ENCODE measurements at regions not wholly inside any gene's neighbourhood (a gene's known extent, or its start where the extent isn't known, plus 50 kb on each side); places are given as distances from the start of the nearest gene placed in this dataset.

DNA sequence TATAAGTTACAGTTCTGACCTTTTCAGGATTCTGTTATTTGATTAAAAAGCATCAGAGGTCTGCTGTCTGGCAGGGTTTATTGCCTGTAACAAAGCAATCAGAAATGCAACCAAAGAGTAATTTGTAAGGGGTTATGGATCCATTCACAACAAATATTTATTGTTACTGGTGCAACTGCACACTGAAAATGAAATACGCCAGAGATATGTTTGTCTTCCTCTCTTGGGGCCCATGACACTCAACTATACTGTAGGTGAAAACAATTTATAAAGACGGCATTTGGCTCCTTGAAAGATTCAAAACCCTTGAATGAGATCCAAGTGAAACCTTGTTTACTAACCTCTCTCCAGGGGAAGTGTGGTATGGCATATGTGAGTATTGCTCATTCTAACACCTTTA, 452.2 kb downstream of the MBD2 start:
- Histone ChIP-seq H3K27me3 (no peaks in the 10 kb centered on the region), H3K9me3 (no peaks in the 10 kb centered on the region), H3K36me3 (no peaks in the 10 kb centered on the region), H3K27ac (no peak overlapping the region), H3K4me3 (replicated peaks in 1 of 3) (no peak overlapping the region), H3K4me1 (no peaks in the 10 kb centered on the region)
- DNase-seq = no peak
- 58 to 70% methylated on average over 2 of the region's 2 CpGs for WGBS, 2 donors
- intact Hi-C loops (cut with DNase I) = no loop called here
- TF ChIP-seq, protein P1, sequence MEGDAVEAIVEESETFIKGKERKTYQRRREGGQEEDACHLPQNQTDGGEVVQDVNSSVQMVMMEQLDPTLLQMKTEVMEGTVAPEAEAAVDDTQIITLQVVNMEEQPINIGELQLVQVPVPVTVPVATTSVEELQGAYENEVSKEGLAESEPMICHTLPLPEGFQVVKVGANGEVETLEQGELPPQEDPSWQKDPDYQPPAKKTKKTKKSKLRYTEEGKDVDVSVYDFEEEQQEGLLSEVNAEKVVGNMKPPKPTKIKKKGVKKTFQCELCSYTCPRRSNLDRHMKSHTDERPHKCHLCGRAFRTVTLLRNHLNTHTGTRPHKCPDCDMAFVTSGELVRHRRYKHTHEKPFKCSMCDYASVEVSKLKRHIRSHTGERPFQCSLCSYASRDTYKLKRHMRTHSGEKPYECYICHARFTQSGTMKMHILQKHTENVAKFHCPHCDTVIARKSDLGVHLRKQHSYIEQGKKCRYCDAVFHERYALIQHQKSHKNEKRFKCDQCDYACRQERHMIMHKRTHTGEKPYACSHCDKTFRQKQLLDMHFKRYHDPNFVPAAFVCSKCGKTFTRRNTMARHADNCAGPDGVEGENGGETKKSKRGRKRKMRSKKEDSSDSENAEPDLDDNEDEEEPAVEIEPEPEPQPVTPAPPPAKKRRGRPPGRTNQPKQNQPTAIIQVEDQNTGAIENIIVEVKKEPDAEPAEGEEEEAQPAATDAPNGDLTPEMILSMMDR (IDR thresholded peaks at IDR 0.05) = no peak
- no peak for TF ChIP-seq POLR2A (IDR thresholded peaks at IDR 0.05)

DNA sequence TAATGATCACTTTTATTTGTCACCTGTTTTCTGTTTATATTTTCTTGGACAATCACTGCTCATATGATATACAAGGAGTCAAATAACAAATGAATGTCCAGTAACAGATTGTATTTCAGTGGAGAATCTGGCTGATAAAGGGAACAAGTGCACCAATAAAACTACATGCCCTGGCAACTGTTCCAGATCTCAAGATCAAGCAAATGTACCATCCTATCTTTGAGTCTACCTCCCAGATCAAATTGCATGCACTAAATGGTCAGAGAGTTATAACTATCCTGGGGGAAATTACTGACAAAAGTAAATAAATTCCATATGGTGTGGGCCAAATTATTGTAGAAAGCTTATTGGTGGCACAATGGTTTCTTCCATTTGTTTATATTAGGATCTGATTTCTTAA, 452.8 kb downstream of the MBD2 start:
- Histone ChIP-seq H3K36me3 (no peaks in the 10 kb centered on the region), H3K27ac (no peak overlapping the region), H3K4me3 (replicated peaks in 1 of 3) (no peak overlapping the region), H3K4me1 (no peaks in the 10 kb centered on the region), H3K27me3 (no peaks in the 10 kb centered on the region), H3K9me3 (no peaks in the 10 kb centered on the region)
- no peak for TF ChIP-seq POLR2A (IDR thresholded peaks at IDR 0.05)
- TF ChIP-seq, protein P1 (IDR thresholded peaks at IDR 0.05) = no peak
- intact Hi-C loops (cut with DNase I) = no loop called here
- DNase-seq = no peak

DNA sequence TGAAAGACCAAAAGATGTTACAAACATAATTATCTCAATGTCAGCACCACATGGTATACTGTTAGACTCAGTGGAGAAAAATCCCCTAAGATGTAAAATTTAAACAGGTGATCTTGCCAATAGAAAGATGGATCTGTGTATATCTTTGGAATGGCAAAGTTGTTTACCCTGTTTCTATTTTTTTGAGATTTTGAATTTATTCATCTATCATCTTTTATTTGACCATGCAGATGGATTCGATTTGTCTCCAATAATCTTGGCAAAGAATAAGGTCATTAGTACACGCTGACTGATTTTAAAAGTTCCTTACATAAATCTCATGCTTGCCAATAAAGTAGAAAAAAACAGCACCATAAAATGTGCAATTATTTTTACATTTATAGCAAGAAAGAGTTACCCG, 459.3 kb downstream of the MBD2 start:
- Histone ChIP-seq H3K4me3 (replicated peaks in 1 of 3) (no peak overlapping the region), H3K27ac (no peak overlapping the region), H3K9me3 (no peaks in the 10 kb centered on the region), H3K4me1 (no peaks in the 10 kb centered on the region), H3K36me3 (no peaks in the 10 kb centered on the region), H3K27me3 (no peaks in the 10 kb centered on the region)
- TF ChIP-seq, protein P1 (IDR thresholded peaks at IDR 0.05) = no peak
- TF ChIP-seq POLR2A (IDR thresholded peaks at IDR 0.05) = no peak
- intact Hi-C loops (cut with DNase I) = no loop called here
- DNase-seq = no peak
- WGBS, 2 donors = 77 to 83% methylated on average over 3 of the region's 3 CpGs

DNA sequence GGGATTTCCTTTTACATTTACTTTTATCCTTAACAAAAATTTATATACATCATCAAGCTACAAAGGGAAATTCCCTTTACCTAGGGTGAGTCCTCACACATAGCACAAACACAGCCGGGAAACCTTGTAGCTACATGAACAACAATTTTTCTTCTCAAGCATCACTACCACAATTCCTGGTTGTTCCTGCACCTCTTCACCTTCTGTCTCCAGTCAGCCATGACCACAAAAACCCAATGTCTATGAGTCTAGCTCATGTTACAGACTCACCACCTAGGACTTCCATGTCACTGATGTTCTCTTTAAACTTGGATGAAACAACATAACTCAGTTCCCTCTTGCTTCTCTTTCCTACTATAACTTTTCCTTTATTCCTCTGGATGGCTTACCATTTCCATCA, 460.4 kb downstream of the MBD2 start:
- intact Hi-C loops (cut with DNase I) = no loop called here
- no peak for DNase-seq
- H3K4me3 ChIP-seq (replicated peaks in 1 of 3) = no peak overlapping the region
- H3K36me3 ChIP-seq = no peaks in the 10 kb centered on the region
- no peaks in the 10 kb centered on the region for H3K4me1 ChIP-seq
- no peaks in the 10 kb centered on the region for H3K27me3 ChIP-seq
- TF ChIP-seq POLR2A (IDR thresholded peaks at IDR 0.05) = no peak
- TF ChIP-seq, protein P1 (IDR thresholded peaks at IDR 0.05) = no peak
- no peaks in the 10 kb centered on the region for H3K9me3 ChIP-seq
- H3K27ac ChIP-seq = no peak overlapping the region
- WGBS, 2 donors = 54 to 60% methylated on average over 1 of the region's 1 CpG

DNA sequence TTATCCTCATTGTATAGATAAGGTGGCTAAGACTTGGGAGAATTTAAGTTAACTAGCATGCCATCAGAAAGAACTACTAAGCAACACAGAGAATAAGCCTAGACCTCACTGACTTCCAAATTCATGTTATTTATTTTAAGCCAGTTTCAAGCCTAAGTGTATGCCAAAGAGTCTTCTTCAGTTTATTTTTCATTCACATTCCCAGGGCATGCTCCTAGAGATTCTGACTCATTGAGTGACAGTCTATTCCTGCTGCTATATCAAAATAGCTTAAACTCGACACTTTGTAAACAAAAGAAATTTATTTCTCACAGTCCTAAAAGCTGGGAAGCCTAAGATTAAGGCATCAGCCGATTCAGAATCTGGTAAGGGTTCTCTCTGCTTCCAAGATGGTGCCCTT, 467.1 kb downstream of the MBD2 start:
- intact Hi-C loops (cut with DNase I) = no loop called here
- Histone ChIP-seq H3K36me3 (no peaks in the 10 kb centered on the region), H3K4me3 (replicated peaks in 1 of 3) (no peak overlapping the region), H3K27me3 (no peaks in the 10 kb centered on the region), H3K27ac (no peak overlapping the region), H3K4me1 (no peaks in the 10 kb centered on the region), H3K9me3 (no peaks in the 10 kb centered on the region)
- DNase-seq = no peak
- TF ChIP-seq, protein P1 (IDR thresholded peaks at IDR 0.05) = no peak
- no peak for TF ChIP-seq POLR2A (IDR thresholded peaks at IDR 0.05)
- 61 to 63% methylated on average over 2 of the region's 2 CpGs for WGBS, 2 donors

Data from thyroid gland (tissue), 4 donors.